WTC11 (cell line): ENCODE measurements at regions not wholly inside any gene's neighbourhood (a gene's known extent, or its start where the extent isn't known, plus 50 kb on each side); places are given as distances from the start of the nearest gene placed in this dataset.

Experiments
- ATAC-seq: fragments of 200-7000 bp; cut with Tn5 transposase; 2 replicates; pipeline ENCODE4 v1.10.0; 2021; ENCODE audit warnings: mild to moderate bottlenecking, moderate library complexity
- CTCF ChIA-PET: fragments of 300-600 bp; sonication (Branson Sonifier 250); formaldehyde crosslinking; loops from one replicate; lab custom pipeline; 2021; ENCODE audit warnings: antibody characterized with exemption; lab: Charles Lee
- POLR2A ChIA-PET: fragments of 350-600 bp; sonication (Branson Sonifier 250); formaldehyde crosslinking; loops from one replicate; lab custom pipeline; 2021; ENCODE audit warnings: antibody characterized with exemption; lab: Charles Lee
- DNase-seq: peaks from one replicate; pipeline ENCODE4 v3.0.0; 2021; ENCODE audit warnings: low spot score
- H3K27ac Mint-ChIP-seq: 2 replicates; pipeline ENCODE4 v1.8.0; 2021; ENCODE audit warnings: mixed read lengths
- H3K27me3 Mint-ChIP-seq: 2 replicates; pipeline ENCODE4 v1.8.0; 2021; ENCODE audit warnings: low read depth, mild to moderate bottlenecking, moderate library complexity, mixed read lengths
- H3K36me3 Mint-ChIP-seq: 2 replicates; pipeline ENCODE4 v1.8.0; 2021; ENCODE audit warnings: mixed read lengths
- H3K4me1 Mint-ChIP-seq: 2 replicates; pipeline ENCODE4 v1.8.0; 2022; ENCODE audit warnings: mixed read lengths
- H3K4me3 Mint-ChIP-seq: 2 replicates; pipeline ENCODE4 v1.8.0; 2021; ENCODE audit warnings: mild to moderate bottlenecking, moderate library complexity, mixed read lengths
- H3K9me3 Mint-ChIP-seq: 2 replicates; pipeline ENCODE4 v1.8.0; 2021; ENCODE audit warnings: mixed read lengths
- ATF1 ChIP-seq: sonication (generic); formaldehyde crosslinking; IDR thresholded peaks from 2 replicates; pipeline ENCODE4 v1.8.1; 2023; ENCODE audit warnings: mild to moderate bottlenecking, moderate library complexity, missing genetic modification reagents
- CDX4 ChIP-seq: fragments of 250-450 bp; sonication (Bioruptor Pico); IDR thresholded peaks from 2 replicates; pipeline ENCODE4 v1.9.0; 2021; ENCODE audit warnings: moderate library complexity, mild to moderate bottlenecking, inconsistent platforms, borderline replicate concordance
- E2F1 ChIP-seq: sonication (generic); formaldehyde crosslinking; IDR thresholded peaks from 2 replicates; pipeline ENCODE4 v1.8.0; 2022; ENCODE audit warnings: mild to moderate bottlenecking, missing genetic modification reagents
- ELF4 ChIP-seq: sonication (generic); formaldehyde crosslinking; IDR thresholded peaks from 2 replicates; pipeline ENCODE4 v1.8.1; 2022; ENCODE audit warnings: low read depth, mild to moderate bottlenecking, moderate library complexity, missing genetic modification reagents
- ERG ChIP-seq: fragments of 250-450 bp; sonication (Bioruptor Pico); IDR thresholded peaks from 2 replicates; pipeline ENCODE4 v1.8.0; 2021; ENCODE audit warnings: mild to moderate bottlenecking
- FOXP1 ChIP-seq: sonication (generic); formaldehyde crosslinking; IDR thresholded peaks from 2 replicates; pipeline ENCODE4 v1.8.0; 2022; ENCODE audit warnings: missing genetic modification reagents, mild to moderate bottlenecking, moderate library complexity, borderline replicate concordance
- GABPB1 ChIP-seq: sonication (generic); formaldehyde crosslinking; IDR thresholded peaks from 2 replicates; pipeline ENCODE4 v1.8.1; 2023; ENCODE audit warnings: mild to moderate bottlenecking, missing genetic modification reagents
- GTF2I ChIP-seq: fragments of 250-450 bp; sonication (Bioruptor Pico); conservative IDR thresholded peaks from 2 replicates; pipeline ENCODE4 v1.4.0; 2021; ENCODE audit warnings: mild to moderate bottlenecking
- HMGA2 ChIP-seq: fragments of 250-450 bp; sonication (Bioruptor Pico); IDR thresholded peaks from 2 replicates; pipeline ENCODE4 v1.4.0; 2021; ENCODE audit warnings: mild to moderate bottlenecking, moderate library complexity
- NFE2L1 ChIP-seq: sonication (generic); formaldehyde crosslinking; IDR thresholded peaks from 2 replicates; pipeline ENCODE4 v1.8.1; 2023; ENCODE audit warnings: missing genetic modification reagents
- NR1H2 ChIP-seq: sonication (generic); formaldehyde crosslinking; IDR thresholded peaks from 2 replicates; pipeline ENCODE4 v1.9.0; 2021; ENCODE audit warnings: mild to moderate bottlenecking, moderate library complexity, missing genetic modification reagents
- PRRX2 ChIP-seq: fragments of 250-450 bp; sonication (Bioruptor Pico); IDR thresholded peaks from 2 replicates; pipeline ENCODE4 v1.8.0; 2021; ENCODE audit warnings: mild to moderate bottlenecking
- SP1 ChIP-seq: sonication (generic); formaldehyde crosslinking; conservative IDR thresholded peaks from 2 replicates; pipeline ENCODE4 v1.8.1; 2022; ENCODE audit warnings: missing genetic modification reagents
- TP53 ChIP-seq: sonication (generic); formaldehyde crosslinking; IDR thresholded peaks from 2 replicates; pipeline ENCODE4 v1.8.1; 2023; ENCODE audit warnings: mild to moderate bottlenecking, missing genetic modification reagents
- ZBTB21 ChIP-seq: sonication (generic); formaldehyde crosslinking; IDR thresholded peaks from 2 replicates; pipeline ENCODE4 v1.8.1; 2023; ENCODE audit warnings: mild to moderate bottlenecking, missing genetic modification reagents, borderline replicate concordance
- ZMAT4 ChIP-seq: fragments of 250-450 bp; sonication (Bioruptor Pico); IDR thresholded peaks from 2 replicates; pipeline ENCODE4 v1.9.0; 2021; ENCODE audit warnings: mild to moderate bottlenecking
- ZNF263 ChIP-seq: sonication (generic); formaldehyde crosslinking; IDR thresholded peaks from 2 replicates; pipeline ENCODE4 v1.8.1; 2022; ENCODE audit warnings: low read depth, mild to moderate bottlenecking, moderate library complexity, missing genetic modification reagents
- TF ChIP-seq, protein P1 (sequence below): sonication (generic); formaldehyde crosslinking; IDR thresholded peaks from 2 replicates; pipeline ENCODE4 v1.8.1; 2022; ENCODE audit warnings: mild to moderate bottlenecking, missing genetic modification reagents, moderate library complexity, borderline replicate concordance
- TF ChIP-seq, protein P2 (sequence below): sonication (generic); formaldehyde crosslinking; conservative IDR thresholded peaks from 2 replicates; pipeline ENCODE4 v1.8.1; 2022; ENCODE audit warnings: mild to moderate bottlenecking, missing genetic modification reagents
- TF ChIP-seq, protein P3 (sequence below): sonication (generic); formaldehyde crosslinking; IDR thresholded peaks from 2 replicates; pipeline ENCODE4 v1.8.1; 2022; ENCODE audit warnings: missing genetic modification reagents, borderline replicate concordance
- TF ChIP-seq, protein P4 (sequence below): fragments of 200-600 bp; IDR thresholded peaks from 2 replicates; pipeline ENCODE4 v1.8.0; 2022; ENCODE audit warnings: antibody characterized with exemption
- TF ChIP-seq, protein P5 (sequence below): fragments of 250-450 bp; sonication (Bioruptor Pico); conservative IDR thresholded peaks from 2 replicates; pipeline ENCODE4 v1.9.0; 2021; ENCODE audit warnings: mild to moderate bottlenecking

DNA sequence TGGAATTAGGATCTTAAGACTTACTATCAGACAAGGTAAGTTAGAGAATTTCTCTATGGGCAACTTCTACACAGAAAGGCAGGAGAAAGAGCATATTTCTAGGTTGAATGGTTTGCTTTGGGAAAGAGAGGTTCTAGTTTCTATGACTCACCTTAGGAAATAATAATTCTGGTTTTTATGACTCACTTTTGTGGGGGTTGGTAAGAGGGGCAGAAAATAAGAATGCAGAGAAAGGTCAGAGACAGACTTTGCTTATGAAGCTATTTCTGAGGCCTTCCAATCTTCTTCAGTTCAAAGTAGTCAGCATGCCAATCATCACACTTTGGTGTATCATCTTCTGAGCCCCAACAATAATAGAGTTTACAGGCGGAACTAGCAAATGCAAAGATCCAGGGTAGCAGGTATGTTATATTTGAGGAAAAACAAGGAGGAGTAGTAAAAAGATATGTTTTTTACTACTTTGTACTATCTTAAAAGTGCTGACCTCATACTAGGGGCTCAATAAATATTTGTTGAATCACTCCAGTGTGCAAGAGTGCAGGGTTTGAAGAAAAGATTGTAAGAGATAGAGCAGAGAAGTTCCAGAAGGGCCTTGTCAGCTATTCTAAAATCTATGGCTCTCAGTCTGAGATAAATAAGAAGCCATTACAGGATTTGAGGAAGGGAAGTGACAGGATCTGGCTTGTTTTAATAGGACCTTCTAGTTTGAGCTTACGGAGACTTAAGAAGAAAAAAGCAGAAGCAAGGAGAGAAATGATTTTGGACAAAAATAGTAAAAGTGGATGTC is 56.7 kb upstream of the LRFN5 start:
- no peak overlapping the region for H3K27ac Mint-ChIP-seq
- ChIA-PET POLR2A (no interaction called here), CTCF (no interaction called here)
- no peaks in the 10 kb centered on the region for H3K27me3 Mint-ChIP-seq
- DNase-seq: no peak
- H3K4me3 Mint-ChIP-seq: no peak overlapping the region
- no peaks in the 10 kb centered on the region for H3K36me3 Mint-ChIP-seq
- H3K9me3 Mint-ChIP-seq: no peaks in the 10 kb centered on the region
- TF ChIP-seq PRRX2 (CRISPR knock-in tag): no peak
- TF ChIP-seq, protein P1, sequence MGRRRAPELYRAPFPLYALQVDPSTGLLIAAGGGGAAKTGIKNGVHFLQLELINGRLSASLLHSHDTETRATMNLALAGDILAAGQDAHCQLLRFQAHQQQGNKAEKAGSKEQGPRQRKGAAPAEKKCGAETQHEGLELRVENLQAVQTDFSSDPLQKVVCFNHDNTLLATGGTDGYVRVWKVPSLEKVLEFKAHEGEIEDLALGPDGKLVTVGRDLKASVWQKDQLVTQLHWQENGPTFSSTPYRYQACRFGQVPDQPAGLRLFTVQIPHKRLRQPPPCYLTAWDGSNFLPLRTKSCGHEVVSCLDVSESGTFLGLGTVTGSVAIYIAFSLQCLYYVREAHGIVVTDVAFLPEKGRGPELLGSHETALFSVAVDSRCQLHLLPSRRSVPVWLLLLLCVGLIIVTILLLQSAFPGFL (CRISPR knock-in tag): no peak
- no peak for TF ChIP-seq GABPB1 (CRISPR knock-in tag)
- no peak for TF ChIP-seq CDX4 (CRISPR knock-in tag)
- TF ChIP-seq, protein P2, sequence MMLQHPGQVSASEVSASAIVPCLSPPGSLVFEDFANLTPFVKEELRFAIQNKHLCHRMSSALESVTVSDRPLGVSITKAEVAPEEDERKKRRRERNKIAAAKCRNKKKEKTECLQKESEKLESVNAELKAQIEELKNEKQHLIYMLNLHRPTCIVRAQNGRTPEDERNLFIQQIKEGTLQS (CRISPR knock-in tag): no peak
- TF ChIP-seq ATF1 (CRISPR knock-in tag): no peak
- no peak for TF ChIP-seq HMGA2
- TF ChIP-seq ZBTB21 (CRISPR knock-in tag): no peak
- no peak for TF ChIP-seq FOXP1 (CRISPR knock-in tag)
- TF ChIP-seq GTF2I: no peak
- no peak for TF ChIP-seq ZMAT4
- TF ChIP-seq, protein P3, sequence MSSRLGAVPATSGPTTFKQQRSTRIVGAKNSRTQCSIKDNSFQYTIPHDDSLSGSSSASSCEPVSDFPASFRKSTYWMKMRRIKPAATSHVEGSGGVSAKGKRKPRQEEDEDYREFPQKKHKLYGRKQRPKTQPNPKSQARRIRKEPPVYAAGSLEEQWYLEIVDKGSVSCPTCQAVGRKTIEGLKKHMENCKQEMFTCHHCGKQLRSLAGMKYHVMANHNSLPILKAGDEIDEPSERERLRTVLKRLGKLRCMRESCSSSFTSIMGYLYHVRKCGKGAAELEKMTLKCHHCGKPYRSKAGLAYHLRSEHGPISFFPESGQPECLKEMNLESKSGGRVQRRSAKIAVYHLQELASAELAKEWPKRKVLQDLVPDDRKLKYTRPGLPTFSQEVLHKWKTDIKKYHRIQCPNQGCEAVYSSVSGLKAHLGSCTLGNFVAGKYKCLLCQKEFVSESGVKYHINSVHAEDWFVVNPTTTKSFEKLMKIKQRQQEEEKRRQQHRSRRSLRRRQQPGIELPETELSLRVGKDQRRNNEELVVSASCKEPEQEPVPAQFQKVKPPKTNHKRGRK (CRISPR knock-in tag): no peak
- no peak for TF ChIP-seq SP1
- no peak for TF ChIP-seq ZNF263 (CRISPR knock-in tag)
- TF ChIP-seq NFE2L1: no peak
- TF ChIP-seq, all 79 proteins: peak for 0
- H3K4me1 Mint-ChIP-seq: no peaks in the 10 kb centered on the region
- no peak for ATAC-seq

- ATAC-seq (no peak), DNase-seq (no peak)
- POLR2A ChIA-PET: no interaction called here
- no peaks in the 10 kb centered on the region for H3K36me3 Mint-ChIP-seq
- no peaks in the 10 kb centered on the region for H3K9me3 Mint-ChIP-seq
- H3K4me3 Mint-ChIP-seq: no peak overlapping the region
- no peaks in the 10 kb centered on the region for H3K4me1 Mint-ChIP-seq
- H3K27ac Mint-ChIP-seq: no peak overlapping the region
- H3K27me3 Mint-ChIP-seq: no peaks in the 10 kb centered on the region
- CTCF ChIA-PET: no interaction called here
- TF ChIP-seq, protein P1 (CRISPR knock-in tag): no peak
- TF ChIP-seq ELF4 (CRISPR knock-in tag) (no peak), ZMAT4 (no peak), E2F1 (CRISPR knock-in tag) (no peak), TP53 (no peak), NR1H2 (CRISPR knock-in tag) (no peak), ERG (no peak)
- TF ChIP-seq, protein P4, sequence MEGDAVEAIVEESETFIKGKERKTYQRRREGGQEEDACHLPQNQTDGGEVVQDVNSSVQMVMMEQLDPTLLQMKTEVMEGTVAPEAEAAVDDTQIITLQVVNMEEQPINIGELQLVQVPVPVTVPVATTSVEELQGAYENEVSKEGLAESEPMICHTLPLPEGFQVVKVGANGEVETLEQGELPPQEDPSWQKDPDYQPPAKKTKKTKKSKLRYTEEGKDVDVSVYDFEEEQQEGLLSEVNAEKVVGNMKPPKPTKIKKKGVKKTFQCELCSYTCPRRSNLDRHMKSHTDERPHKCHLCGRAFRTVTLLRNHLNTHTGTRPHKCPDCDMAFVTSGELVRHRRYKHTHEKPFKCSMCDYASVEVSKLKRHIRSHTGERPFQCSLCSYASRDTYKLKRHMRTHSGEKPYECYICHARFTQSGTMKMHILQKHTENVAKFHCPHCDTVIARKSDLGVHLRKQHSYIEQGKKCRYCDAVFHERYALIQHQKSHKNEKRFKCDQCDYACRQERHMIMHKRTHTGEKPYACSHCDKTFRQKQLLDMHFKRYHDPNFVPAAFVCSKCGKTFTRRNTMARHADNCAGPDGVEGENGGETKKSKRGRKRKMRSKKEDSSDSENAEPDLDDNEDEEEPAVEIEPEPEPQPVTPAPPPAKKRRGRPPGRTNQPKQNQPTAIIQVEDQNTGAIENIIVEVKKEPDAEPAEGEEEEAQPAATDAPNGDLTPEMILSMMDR: no peak
- TF ChIP-seq, protein P5, sequence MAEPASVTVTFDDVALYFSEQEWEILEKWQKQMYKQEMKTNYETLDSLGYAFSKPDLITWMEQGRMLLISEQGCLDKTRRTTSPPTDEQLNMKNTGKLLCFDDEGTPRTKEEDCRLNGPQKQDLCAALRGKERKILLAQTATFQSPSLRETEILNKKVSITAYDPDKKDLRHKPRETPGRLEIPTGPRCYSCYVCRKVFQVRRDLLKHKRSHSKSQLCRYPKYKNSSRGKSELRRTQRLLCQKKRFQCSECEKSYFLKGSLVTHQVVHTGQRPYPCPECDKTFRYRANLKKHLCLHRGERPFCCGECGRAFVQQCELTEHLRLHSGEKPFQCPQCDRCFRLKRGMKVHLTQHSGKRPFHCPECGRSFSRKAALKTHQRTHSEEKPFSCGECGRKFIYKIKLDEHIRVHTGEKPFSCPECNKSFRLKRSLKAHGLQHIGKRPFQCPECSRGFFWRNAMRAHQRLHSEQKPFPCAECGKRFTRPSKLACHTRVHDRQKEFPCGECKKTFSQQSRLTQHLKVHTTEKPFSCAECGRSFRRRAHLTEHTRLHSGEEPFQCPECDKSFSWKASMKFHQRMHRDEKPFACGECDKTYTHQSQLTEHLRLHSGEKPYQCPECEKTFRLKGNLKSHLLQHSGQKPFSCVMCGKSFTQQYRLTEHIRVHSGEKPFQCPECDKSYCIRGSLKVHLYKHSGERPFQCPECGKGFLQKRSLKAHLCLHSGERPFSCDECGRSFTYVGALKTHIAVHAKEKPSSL (CRISPR knock-in tag): no peak
Measured at GRCh38 chr14:41549282-41549681, 57.4 kb upstream of the LRFN5 start.
